GM12878 (cell line): ENCODE measurements at regions not wholly inside any gene's neighbourhood (a gene's known extent, or its start where the extent isn't known, plus 50 kb on each side); places are given as distances from the start of the nearest gene placed in this dataset.

ENCODE experiments used
- ATAC-seq: fragments of 200-7000 bp; cut with Tn5 transposase; 3 replicates; pipeline ENCODE4 v1.9.1; 2020; ENCODE audit warnings: mild to moderate bottlenecking, moderate library complexity
- BruUV-seq: library from RNA; stranded (reverse); fragments of 400-500 nt; replicated peaks from 2 replicates; lab custom pipeline; 2021; lab: Mats Ljungman, UMichigan
- CTCF ChIA-PET: fragments of 300-600 bp; sonication (Branson Sonifier 250); formaldehyde crosslinking; extraction: SDS; loops from one replicate; lab custom pipeline; 2021; ENCODE audit warnings: inconsistent platforms; lab: Yijun Ruan, JAX
- POLR2A ChIA-PET: fragments of 350-600 bp; formaldehyde crosslinking; extraction: SDS; loops from one replicate; lab custom pipeline; 2021; ENCODE audit warnings: inconsistent platforms; lab: Charles Lee
- RAD21 ChIA-PET: fragments of 300-600 bp; sonication (Branson Sonifier 250); formaldehyde crosslinking; loops from one replicate; lab custom pipeline; 2023; ENCODE audit warnings: antibody characterized with exemption; ENCODE audit not compliant: unreplicated experiment; lab: Charles Lee
- SMC1A ChIA-PET: fragments of 300-600 bp; sonication (Branson Sonifier 250); formaldehyde crosslinking; loops from one replicate; lab custom pipeline; 2023; ENCODE audit not compliant: unreplicated experiment, uncharacterized antibody; lab: Charles Lee
- DNase-seq: peaks from one replicate; pipeline ENCODE4 v3.0.0-alpha.2; 2011; ENCODE audit warnings: low read depth, low spot score
- FAIRE-seq: peaks from 3 replicates; lab custom pipeline; 2011; peaks lifted over from hg19 to GRCh38; lab: Jason Lieb, UNC
- H2AFZ ChIP-seq: 2 replicates; pipeline ENCODE4 v1.6.0; 2011; ENCODE audit warnings: low read depth, low read length, control low read depth; ENCODE audit not compliant: control insufficient read depth
- H3K27ac ChIP-seq: 2 replicates; pipeline ENCODE4 v1.5.1; 2011; ENCODE audit warnings: control low read depth; ENCODE audit not compliant: control insufficient read depth, insufficient read depth
- H3K27me3 ChIP-seq, 2 experiments: replicated peaks in 1 of 2; 2 replicates each; pipeline versions ENCODE4 v1.6.0 to v1.6.1; 2011; ENCODE audit warnings: low read length in 1 of 2; ENCODE audit not compliant: control insufficient read depth in 2 of 2, insufficient read depth in 2 of 2
- H3K36me3 ChIP-seq, 2 experiments: 2 replicates each; pipeline ENCODE4 v1.5.1; 2011; ENCODE audit warnings: low read length in 1 of 2; ENCODE audit not compliant: control insufficient read depth in 2 of 2, insufficient read depth in 2 of 2
- H3K4me1 ChIP-seq: 2 replicates; pipeline ENCODE4 v1.6.1; 2011; ENCODE audit warnings: mild to moderate bottlenecking, low read length, moderate library complexity, mixed read lengths; ENCODE audit not compliant: control insufficient read depth, insufficient read depth
- H3K4me2 ChIP-seq: 2 replicates; pipeline ENCODE4 v1.6.0; 2011; ENCODE audit warnings: control low read depth; ENCODE audit not compliant: control insufficient read depth, insufficient read depth
- H3K4me3 ChIP-seq: fragments of 200-600 bp; sonication (generic); 2 replicates; pipeline ENCODE4 v1.5.1; 2016
- H3K79me2 ChIP-seq: 2 replicates; pipeline ENCODE4 v1.6.0; 2011; ENCODE audit warnings: low read length; ENCODE audit not compliant: control insufficient read depth, insufficient read depth
- H3K9ac ChIP-seq: 2 replicates; pipeline ENCODE4 v1.8.0; 2011; ENCODE audit warnings: low read length, control low read depth, mixed read lengths; ENCODE audit not compliant: control insufficient read depth, insufficient read depth
- H3K9me3 ChIP-seq: replicated peaks from 3 replicates; pipeline ENCODE4 v1.5.1; 2011; ENCODE audit warnings: mild to moderate bottlenecking, low read length; ENCODE audit not compliant: control insufficient read depth, insufficient read depth
- H4K20me1 ChIP-seq: 2 replicates; pipeline ENCODE4 v1.6.0; 2011; ENCODE audit not compliant: control insufficient read depth, insufficient read depth
- CREB1 ChIP-seq: IDR thresholded peaks from 2 replicates; pipeline ENCODE4 v1.6.1; 2012; ENCODE audit warnings: low read depth, mild to moderate bottlenecking, inconsistent platforms
- ETV6 ChIP-seq, 2 experiments: fragments of 450-650 bp in 1 of 2; IDR thresholded peaks in 1 of 2; conservative IDR thresholded peaks in 1 of 2; 2 replicates each; pipeline ENCODE4 v1.6.1; 2014; ENCODE audit warnings: antibody characterized with exemption in 1 of 2, borderline replicate concordance in 1 of 2, low read depth in 1 of 2, mild to moderate bottlenecking in 1 of 2, moderate library complexity in 1 of 2
- FOXM1 ChIP-seq: IDR thresholded peaks from 2 replicates; pipeline ENCODE4 v1.6.1; 2012; ENCODE audit warnings: low read depth, mild to moderate bottlenecking, inconsistent platforms, low read length, moderate library complexity
- HCFC1 ChIP-seq: fragments of 150-350 bp; IDR thresholded peaks from 2 replicates; pipeline ENCODE4 v1.6.1; 2014; ENCODE audit warnings: low read length
- MAX ChIP-seq: IDR thresholded peaks from 2 replicates; pipeline ENCODE4 v1.6.1; 2012; ENCODE audit warnings: low read depth, low read length, improper control_type of control experiment
- MEF2B ChIP-seq: fragments of 450-650 bp; IDR thresholded peaks from 2 replicates; pipeline ENCODE4 v1.6.1; 2018; ENCODE audit warnings: mild to moderate bottlenecking, moderate library complexity; ENCODE audit not compliant: partially characterized antibody, poor library complexity, severe bottlenecking
- PAX8 ChIP-seq: fragments of 450-650 bp; IDR thresholded peaks from 2 replicates; pipeline ENCODE4 v1.6.1; 2017; ENCODE audit warnings: mild to moderate bottlenecking, moderate library complexity
- POLR2AphosphoS2 ChIP-seq: IDR thresholded peaks from 2 replicates; pipeline ENCODE4 v1.6.1; 2011; ENCODE audit warnings: low read depth, mild to moderate bottlenecking, low read length, improper control_type of control experiment, moderate library complexity
- SP1 ChIP-seq: IDR thresholded peaks from one replicate; pipeline ENCODE4 v1.6.1; 2011; ENCODE audit warnings: low read depth, low read length
- TCF12 ChIP-seq: IDR thresholded peaks from 2 replicates; pipeline ENCODE4 v1.6.1; 2011; ENCODE audit warnings: low read depth, mild to moderate bottlenecking, low read length
- ZBED1 ChIP-seq: IDR thresholded peaks from 2 replicates; pipeline ENCODE4 v1.6.1; 2016; ENCODE audit warnings: borderline replicate concordance
- WGBS: methylation state at CpG from one replicate; pipeline ENCODE4 v1.1.6; 2016; ENCODE audit warnings: low lambda C conversion rate; ENCODE audit not compliant: insufficient replicate concordance, insufficient coverage; ENCODE audit errors: missing lambda C conversion rate; 5-methylcytosine and 5-hydroxymethylcytosine counted together
- in situ Hi-C: fragments of 300-500 bp; cut with MboI; formaldehyde crosslinking; loops from 9 replicates; pipeline ENCODE4 v1.14.3; 2018; ENCODE audit warnings: mixed read lengths
- intact Hi-C: fragments of 100-400 bp; cut with micrococcal nuclease; formaldehyde crosslinking; loops from one replicate; pipeline ENCODE4 v1.14.2; 2022; ENCODE audit not compliant: unreplicated experiment
- TF ChIP-seq, protein P1 (sequence below): IDR thresholded peaks from 2 replicates; pipeline ENCODE4 v1.6.1; 2011; ENCODE audit warnings: borderline replicate concordance, low read depth, mild to moderate bottlenecking, moderate library complexity, mixed read lengths, low read length; ENCODE audit not compliant: insufficient read depth; ENCODE audit errors: extremely low read length
- TF ChIP-seq, protein P2 (sequence below): IDR thresholded peaks from 2 replicates; pipeline ENCODE4 v1.6.1; 2012; ENCODE audit warnings: mild to moderate bottlenecking, low read depth, low read length

GRCh38 chr16:80167657-80168390, 373.0 kb upstream of the DYNLRB2 start:
- intact Hi-C loops (no loop called here), in situ Hi-C loops (no loop called here)
- BruUV-seq = no TSS peak
- FAIRE-seq (no peak), ATAC-seq (no peak), DNase-seq (no peak)
- H3K4me1 ChIP-seq = no peaks in the 10 kb centered on the region
- TF ChIP-seq POLR2AphosphoS2 = no peak
- no peak for TF ChIP-seq HCFC1
- TF ChIP-seq, protein P1, sequence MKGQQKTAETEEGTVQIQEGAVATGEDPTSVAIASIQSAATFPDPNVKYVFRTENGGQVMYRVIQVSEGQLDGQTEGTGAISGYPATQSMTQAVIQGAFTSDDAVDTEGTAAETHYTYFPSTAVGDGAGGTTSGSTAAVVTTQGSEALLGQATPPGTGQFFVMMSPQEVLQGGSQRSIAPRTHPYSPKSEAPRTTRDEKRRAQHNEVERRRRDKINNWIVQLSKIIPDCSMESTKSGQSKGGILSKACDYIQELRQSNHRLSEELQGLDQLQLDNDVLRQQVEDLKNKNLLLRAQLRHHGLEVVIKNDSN = no peak
- TF ChIP-seq CREB1 = no peak
- TF ChIP-seq SP1 = no peak
- TF ChIP-seq MAX = no peak
- no peak for TF ChIP-seq ZBED1
- TF ChIP-seq PAX8 = no peak
- TF ChIP-seq, protein P2, sequence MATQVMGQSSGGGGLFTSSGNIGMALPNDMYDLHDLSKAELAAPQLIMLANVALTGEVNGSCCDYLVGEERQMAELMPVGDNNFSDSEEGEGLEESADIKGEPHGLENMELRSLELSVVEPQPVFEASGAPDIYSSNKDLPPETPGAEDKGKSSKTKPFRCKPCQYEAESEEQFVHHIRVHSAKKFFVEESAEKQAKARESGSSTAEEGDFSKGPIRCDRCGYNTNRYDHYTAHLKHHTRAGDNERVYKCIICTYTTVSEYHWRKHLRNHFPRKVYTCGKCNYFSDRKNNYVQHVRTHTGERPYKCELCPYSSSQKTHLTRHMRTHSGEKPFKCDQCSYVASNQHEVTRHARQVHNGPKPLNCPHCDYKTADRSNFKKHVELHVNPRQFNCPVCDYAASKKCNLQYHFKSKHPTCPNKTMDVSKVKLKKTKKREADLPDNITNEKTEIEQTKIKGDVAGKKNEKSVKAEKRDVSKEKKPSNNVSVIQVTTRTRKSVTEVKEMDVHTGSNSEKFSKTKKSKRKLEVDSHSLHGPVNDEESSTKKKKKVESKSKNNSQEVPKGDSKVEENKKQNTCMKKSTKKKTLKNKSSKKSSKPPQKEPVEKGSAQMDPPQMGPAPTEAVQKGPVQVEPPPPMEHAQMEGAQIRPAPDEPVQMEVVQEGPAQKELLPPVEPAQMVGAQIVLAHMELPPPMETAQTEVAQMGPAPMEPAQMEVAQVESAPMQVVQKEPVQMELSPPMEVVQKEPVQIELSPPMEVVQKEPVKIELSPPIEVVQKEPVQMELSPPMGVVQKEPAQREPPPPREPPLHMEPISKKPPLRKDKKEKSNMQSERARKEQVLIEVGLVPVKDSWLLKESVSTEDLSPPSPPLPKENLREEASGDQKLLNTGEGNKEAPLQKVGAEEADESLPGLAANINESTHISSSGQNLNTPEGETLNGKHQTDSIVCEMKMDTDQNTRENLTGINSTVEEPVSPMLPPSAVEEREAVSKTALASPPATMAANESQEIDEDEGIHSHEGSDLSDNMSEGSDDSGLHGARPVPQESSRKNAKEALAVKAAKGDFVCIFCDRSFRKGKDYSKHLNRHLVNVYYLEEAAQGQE = no peak
- no peak for TF ChIP-seq MEF2B
- no peak for TF ChIP-seq FOXM1
- no peak for TF ChIP-seq TCF12
- TF ChIP-seq ETV6 (conservative IDR thresholded peaks at IDR 0.05 in 1 of 2, IDR thresholded peaks at IDR 0.05 in 1 of 2; ENCODE audit: borderline replicate concordance in 1 of 2, low read depth in 1 of 2) = no peak
- ChIA-PET SMC1A (interaction anchor here (0.8 to 1.1 kb wide), 2 partner anchors 121 to 547 kb away, joined by 3 read pairs; no protein-coding TSS in a partner anchor), CTCF (no interaction called here), RAD21 (no interaction called here), POLR2A (no interaction called here)
- no peaks in the 10 kb centered on the region for H4K20me1 ChIP-seq
- no peak overlapping the region for H2AFZ ChIP-seq
- H3K36me3 ChIP-seq = no peaks in the 10 kb centered on the region
- no peaks in the 10 kb centered on the region for H3K27me3 ChIP-seq
- H3K79me2 ChIP-seq = no peaks in the 10 kb centered on the region
- no peak overlapping the region for H3K9ac ChIP-seq
- H3K4me3 ChIP-seq = no peak overlapping the region
- no peak overlapping the region for H3K27ac ChIP-seq
- H3K4me2 ChIP-seq = no peak overlapping the region
- WGBS = 9% methylated on average over 10 of the region's 10 CpGs
- H3K9me3 ChIP-seq = no peaks in the 10 kb centered on the region
